Osteoblast (primary cell): ENCODE measurements at regions not wholly inside any gene's neighbourhood (a gene's known extent, or its start where the extent isn't known, plus 50 kb on each side); places are given as distances from the start of the nearest gene placed in this dataset.

Experiments
- DNase-seq: peaks from one replicate; pipeline ENCODE4 v3.0.0; 2011; ENCODE audit warnings: low spot score, mixed read lengths; ENCODE audit not compliant: insufficient read length; ENCODE audit errors: missing footprints
- H2AFZ ChIP-seq: 2 replicates; pipeline ENCODE4 v1.6.0; 2011; ENCODE audit warnings: mild to moderate bottlenecking, low read length
- H3K27ac ChIP-seq: 2 replicates; pipeline ENCODE4 v1.5.1; 2011; ENCODE audit warnings: mild to moderate bottlenecking, low read depth, low read length, moderate library complexity
- H3K27me3 ChIP-seq: 2 replicates; pipeline ENCODE4 v1.6.0; 2012; ENCODE audit warnings: mild to moderate bottlenecking, control low read depth, inconsistent platforms, low read length, moderate library complexity; ENCODE audit not compliant: insufficient read depth
- H3K36me3 ChIP-seq: 2 replicates; pipeline ENCODE4 v1.5.1; 2011; ENCODE audit warnings: mild to moderate bottlenecking, low read length, control low read depth, moderate library complexity; ENCODE audit not compliant: insufficient read depth
- H3K4me1 ChIP-seq: 2 replicates; pipeline ENCODE4 v1.5.1; 2011; ENCODE audit warnings: mild to moderate bottlenecking, low read length, control low read depth, moderate library complexity; ENCODE audit not compliant: insufficient read depth
- H3K4me2 ChIP-seq: 2 replicates; pipeline ENCODE4 v1.6.0; 2011; ENCODE audit warnings: mild to moderate bottlenecking, low read length; ENCODE audit not compliant: insufficient read depth
- H3K4me3 ChIP-seq: fragments of 200-600 bp; sonication (generic); 3 replicates; pipeline ENCODE4 v1.5.1; 2012; ENCODE audit warnings: mild to moderate bottlenecking, low read length, inconsistent platforms; ENCODE audit not compliant: insufficient read depth
- H3K79me2 ChIP-seq: 2 replicates; pipeline ENCODE4 v1.6.0; 2012; ENCODE audit warnings: mild to moderate bottlenecking, low read length, control low read depth, inconsistent platforms; ENCODE audit not compliant: insufficient read depth
- H3K9me3 ChIP-seq: 2 replicates; pipeline ENCODE4 v1.5.1; 2011; ENCODE audit warnings: low read depth, low read length, control low read depth
- H4K20me1 ChIP-seq: 2 replicates; pipeline ENCODE4 v1.6.0; 2012; ENCODE audit warnings: mild to moderate bottlenecking, low read length, control low read depth; ENCODE audit not compliant: insufficient read depth
- TF ChIP-seq, protein P1 (sequence below): IDR thresholded peaks from 2 replicates; pipeline ENCODE4 v1.5.1; 2011; ENCODE audit warnings: mild to moderate bottlenecking, low read depth, low read length, moderate library complexity; ENCODE audit errors: extremely low read depth

DNA sequence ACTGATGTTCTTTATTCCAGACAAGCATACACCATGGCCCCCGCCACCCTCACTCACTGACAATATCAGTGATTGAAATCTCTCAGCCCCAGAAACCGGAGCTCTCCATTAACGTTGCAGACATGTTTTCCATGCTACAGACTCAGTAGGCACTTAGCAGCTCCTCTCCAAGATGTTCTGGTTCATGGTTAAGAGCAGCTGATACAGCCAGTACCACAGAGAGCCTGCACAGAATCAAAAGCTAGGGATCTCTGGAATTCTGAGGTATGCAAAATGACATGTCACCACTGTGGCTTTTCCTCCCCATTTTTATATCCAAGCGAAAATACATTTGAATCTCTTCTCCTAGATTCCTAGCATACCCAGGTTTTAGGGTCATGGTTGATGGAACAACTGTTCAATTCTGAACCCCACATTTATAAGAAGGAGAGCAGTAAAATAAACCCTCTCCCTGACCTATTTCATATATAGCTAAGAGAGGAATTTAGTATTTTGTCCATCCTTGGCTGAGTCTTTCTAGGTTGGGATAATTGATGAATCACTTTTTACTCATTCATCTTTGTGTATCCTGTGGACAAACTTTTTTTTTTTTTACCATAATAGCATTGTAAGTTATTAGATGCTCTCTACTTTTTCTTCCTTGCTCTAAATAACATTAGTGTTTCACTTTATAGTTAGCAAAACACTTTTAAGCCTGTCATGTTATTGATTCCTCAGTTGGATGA, 488.4 kb upstream of the PIK3C3 start:
- no peaks in the 10 kb centered on the region for H3K4me1 ChIP-seq
- no peaks in the 10 kb centered on the region for H4K20me1 ChIP-seq
- H2AFZ ChIP-seq = no peak overlapping the region
- H3K36me3 ChIP-seq = no peaks in the 10 kb centered on the region
- H3K4me2 ChIP-seq = no peak overlapping the region
- H3K79me2 ChIP-seq = no peaks in the 10 kb centered on the region
- DNase-seq = peak; percentile 1
- H3K27ac ChIP-seq = no peak overlapping the region
- TF ChIP-seq, protein P1, sequence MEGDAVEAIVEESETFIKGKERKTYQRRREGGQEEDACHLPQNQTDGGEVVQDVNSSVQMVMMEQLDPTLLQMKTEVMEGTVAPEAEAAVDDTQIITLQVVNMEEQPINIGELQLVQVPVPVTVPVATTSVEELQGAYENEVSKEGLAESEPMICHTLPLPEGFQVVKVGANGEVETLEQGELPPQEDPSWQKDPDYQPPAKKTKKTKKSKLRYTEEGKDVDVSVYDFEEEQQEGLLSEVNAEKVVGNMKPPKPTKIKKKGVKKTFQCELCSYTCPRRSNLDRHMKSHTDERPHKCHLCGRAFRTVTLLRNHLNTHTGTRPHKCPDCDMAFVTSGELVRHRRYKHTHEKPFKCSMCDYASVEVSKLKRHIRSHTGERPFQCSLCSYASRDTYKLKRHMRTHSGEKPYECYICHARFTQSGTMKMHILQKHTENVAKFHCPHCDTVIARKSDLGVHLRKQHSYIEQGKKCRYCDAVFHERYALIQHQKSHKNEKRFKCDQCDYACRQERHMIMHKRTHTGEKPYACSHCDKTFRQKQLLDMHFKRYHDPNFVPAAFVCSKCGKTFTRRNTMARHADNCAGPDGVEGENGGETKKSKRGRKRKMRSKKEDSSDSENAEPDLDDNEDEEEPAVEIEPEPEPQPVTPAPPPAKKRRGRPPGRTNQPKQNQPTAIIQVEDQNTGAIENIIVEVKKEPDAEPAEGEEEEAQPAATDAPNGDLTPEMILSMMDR = no peak
- peaks cover 5% of the 10 kb centered on the region for H3K9me3 ChIP-seq
- H3K4me3 ChIP-seq = no peak overlapping the region
- H3K27me3 ChIP-seq = no peaks in the 10 kb centered on the region

DNA sequence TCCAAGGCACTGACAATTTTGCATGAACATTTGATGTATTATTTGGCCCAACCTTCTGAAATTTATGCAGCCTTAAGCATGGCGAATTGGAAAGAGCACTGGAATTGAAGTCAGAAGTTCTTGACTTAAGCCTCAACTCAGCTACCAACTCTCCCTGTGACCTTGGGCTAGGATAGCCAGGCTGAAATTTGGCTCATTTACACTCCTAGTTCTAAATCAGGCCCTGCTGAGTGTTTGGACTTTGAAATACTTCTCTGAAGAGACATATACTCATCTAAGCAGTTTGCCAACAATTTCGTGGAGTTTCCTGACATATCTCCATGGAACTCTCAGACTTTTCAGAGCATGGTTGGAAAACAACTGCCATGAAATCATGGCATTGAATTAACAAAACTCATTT, 489.6 kb upstream of the PIK3C3 start:
- DNase-seq = no peak
- Histone ChIP-seq H2AFZ (no peak overlapping the region), H3K36me3 (no peaks in the 10 kb centered on the region), H3K9me3 (peaks cover 5% of the 10 kb centered on the region), H3K4me3 (no peak overlapping the region), H4K20me1 (no peaks in the 10 kb centered on the region), H3K27me3 (no peaks in the 10 kb centered on the region), H3K4me2 (no peak overlapping the region), H3K79me2 (no peaks in the 10 kb centered on the region), H3K4me1 (no peaks in the 10 kb centered on the region), H3K27ac (no peak overlapping the region)
- TF ChIP-seq, protein P1 = no peak

DNA sequence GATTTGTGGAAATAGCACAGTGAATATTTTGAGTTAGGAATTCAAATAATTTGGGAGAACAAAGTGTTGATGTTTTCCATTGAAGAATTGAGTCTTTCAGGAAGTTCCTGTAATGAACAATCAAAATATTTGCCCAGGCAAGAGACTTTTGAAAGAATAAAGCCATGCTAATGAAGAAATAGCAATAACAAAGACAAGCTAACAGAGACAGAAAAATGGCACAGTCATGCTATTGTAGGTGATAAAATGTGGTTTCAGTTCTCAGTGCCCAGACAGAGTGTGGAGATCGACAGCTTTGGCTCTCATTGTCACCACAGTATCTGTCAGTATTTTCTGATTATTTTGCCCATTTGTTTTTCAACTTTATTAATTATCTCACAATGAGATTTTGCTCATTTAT, 490.8 kb upstream of the PIK3C3 start:
- H3K4me3 ChIP-seq = no peak overlapping the region
- no peak overlapping the region for H3K27ac ChIP-seq
- H3K36me3 ChIP-seq = no peaks in the 10 kb centered on the region
- no peak overlapping the region for H2AFZ ChIP-seq
- H3K4me2 ChIP-seq = no peak overlapping the region
- no peak for DNase-seq
- H4K20me1 ChIP-seq = no peaks in the 10 kb centered on the region
- TF ChIP-seq, protein P1 = no peak
- H3K9me3 ChIP-seq = peaks cover 5% of the 10 kb centered on the region
- no peaks in the 10 kb centered on the region for H3K4me1 ChIP-seq
- H3K27me3 ChIP-seq = no peaks in the 10 kb centered on the region
- H3K79me2 ChIP-seq = no peaks in the 10 kb centered on the region

DNA sequence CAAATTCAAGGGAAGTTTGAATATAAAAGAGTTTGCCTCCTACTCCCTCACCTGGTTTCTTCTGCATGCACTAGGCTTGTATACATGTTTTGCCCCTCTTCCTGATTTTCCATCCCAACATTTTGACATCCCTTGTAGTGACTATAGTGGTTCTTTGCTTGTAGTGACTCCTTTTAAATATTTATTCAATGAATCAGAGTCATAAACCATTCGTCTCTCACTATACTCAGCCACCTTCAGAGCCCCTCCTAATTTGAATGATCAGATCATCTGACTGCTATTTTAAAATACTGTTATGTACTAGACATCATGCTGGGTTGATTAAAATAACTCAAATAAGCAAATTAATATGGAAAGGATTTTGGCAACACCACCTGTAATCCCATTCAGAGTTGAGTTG, 492.1 kb upstream of the PIK3C3 start:
- Histone ChIP-seq H3K4me1 (no peaks in the 10 kb centered on the region), H3K4me3 (no peak overlapping the region), H3K79me2 (no peaks in the 10 kb centered on the region), H3K4me2 (no peak overlapping the region), H3K36me3 (no peaks in the 10 kb centered on the region), H2AFZ (no peak overlapping the region), H3K27me3 (no peaks in the 10 kb centered on the region), H3K27ac (no peak overlapping the region), H4K20me1 (no peaks in the 10 kb centered on the region), H3K9me3 (no peaks in the 10 kb centered on the region)
- TF ChIP-seq, protein P1 = no peak
- no peak for DNase-seq
